Esophagus mucosa (tissue), 1 donor: ENCODE measurements at regions not wholly inside any gene's neighbourhood (a gene's known extent, or its start where the extent isn't known, plus 50 kb on each side); places are given as distances from the start of the nearest gene placed in this dataset.
A peak's percentile ranks its signal among the peaks of the same experiment; 100 is the strongest.
"Not testable (repeated sequence)": the region's sequence is repeated elsewhere in the genome, so short reads cannot be mapped to it uniquely, and the experiment has no call there.

Experiments used
- ATAC-seq: fragments of 200-7000 bp; cut with Tn5 transposase; one replicate; pipeline ENCODE4 v1.9.1; 2020
- donor health status: DM: yes; HTN: yes; CAD: no.

GRCh38 chr9:78172610-78173009 is 63.3 kb upstream of the CEP78 start:
- ATAC-seq, result not testable (repeated sequence)

- no peak for ATAC-seq
These were observed 64.2 kb upstream of the CEP78 start for GRCh38 chr9:78171651-78172050.

GRCh38 chr9:78169125-78169524 is 66.8 kb upstream of the CEP78 start:
- no peak for ATAC-seq

GRCh38 chr9:78167356-78167755 is 68.5 kb upstream of the CEP78 start:
- no peak for ATAC-seq

GRCh38 chr9:78163834-78164233 is 72.0 kb upstream of the CEP78 start:
- no peak for ATAC-seq

- no peak for ATAC-seq
These were observed 77.6 kb upstream of the CEP78 start for GRCh38 chr9:78158286-78158685.

GRCh38 chr9:78150983-78151356 is 84.9 kb upstream of the CEP78 start:
- no peak for ATAC-seq

GRCh38 chr9:78150312-78150982 is 85.4 kb upstream of the CEP78 start:
- ATAC-seq, result no peak

GRCh38 chr9:78149702-78150291 is 86.1 kb upstream of the CEP78 start:
- ATAC-seq, result no peak

- ATAC-seq, result no peak
These were observed 89.6 kb upstream of the CEP78 start for GRCh38 chr9:78146241-78146640.

- no peak for ATAC-seq
These were observed 91.1 kb upstream of the CEP78 start for GRCh38 chr9:78144663-78145377.

GRCh38 chr9:78144008-78144381 is 91.9 kb upstream of the CEP78 start:
- no peak for ATAC-seq

- ATAC-seq, result no peak
These were observed 92.4 kb upstream of the CEP78 start for GRCh38 chr9:78143281-78144007.

GRCh38 chr9:78142264-78142663 is 93.6 kb upstream of the CEP78 start:
- ATAC-seq, result not testable (repeated sequence)

GRCh38 chr9:78133751-78134150 is 102.1 kb upstream of the CEP78 start:
- ATAC-seq, result no peak

- no peak for ATAC-seq
These were observed 101.1 kb upstream of the GNAQ start for GRCh38 chr9:78132701-78133058.

- ATAC-seq, result peak; percentile 73
These were observed 100.5 kb upstream of the GNAQ start for GRCh38 chr9:78131969-78132700.

GRCh38 chr9:78130853-78131252 is 99.2 kb upstream of the GNAQ start:
- no peak for ATAC-seq

- peak; percentile 73 for ATAC-seq
These were observed 98.4 kb upstream of the GNAQ start for GRCh38 chr9:78130004-78130403.

GRCh38 chr9:78127279-78128225 is 95.9 kb upstream of the GNAQ start:
- ATAC-seq, result peak; percentile 49

- no peak for ATAC-seq
These were observed 92.2 kb upstream of the GNAQ start for GRCh38 chr9:78123808-78124207.

- ATAC-seq, result peak; percentile 76
These were observed 91.0 kb upstream of the GNAQ start for GRCh38 chr9:78122631-78123030.
